Type B pancreatic cell (in vitro differentiated cells): ENCODE measurements at regions not wholly inside any gene's neighbourhood (a gene's known extent, or its start where the extent isn't known, plus 50 kb on each side); places are given as distances from the start of the nearest gene placed in this dataset.
"Not testable (repeated sequence)": the region's sequence is repeated elsewhere in the genome, so short reads cannot be mapped to it uniquely, and the experiment has no call there.

Experiments used
- DNase-seq: peaks from one replicate; pipeline ENCODE4 v3.0.0; 2021; ENCODE audit warnings: mixed read lengths; ENCODE audit not compliant: unreplicated experiment; ENCODE audit errors: extremely low spot score
- H3K27ac Mint-ChIP-seq: 2 replicates; pipeline ENCODE4 v1.8.0; 2021; ENCODE audit warnings: mild to moderate bottlenecking, mixed read lengths
- H3K27me3 Mint-ChIP-seq: 2 replicates; pipeline ENCODE4 v1.8.0; 2021; ENCODE audit warnings: mixed read lengths
- H3K36me3 Mint-ChIP-seq: 2 replicates; pipeline ENCODE4 v1.8.0; 2021; ENCODE audit warnings: mixed read lengths
- H3K4me1 Mint-ChIP-seq: one replicate; pipeline ENCODE4 v1.8.0; 2021; ENCODE audit warnings: mixed read lengths; ENCODE audit not compliant: unreplicated experiment
- H3K4me3 Mint-ChIP-seq: 2 replicates; pipeline ENCODE4 v1.8.0; 2021; ENCODE audit warnings: mild to moderate bottlenecking, mixed read lengths
- H3K9me3 Mint-ChIP-seq: 2 replicates; pipeline ENCODE4 v1.8.0; 2021; ENCODE audit warnings: mixed read lengths
- TF ChIP-seq, protein P1 (sequence below): fragments of 200-600 bp; sonication (generic); conservative IDR thresholded peaks from 2 replicates; pipeline ENCODE4 v1.5.0; 2021; ENCODE audit warnings: antibody characterized with exemption, mild to moderate bottlenecking

- H3K27ac Mint-ChIP-seq = no peak overlapping the region
- TF ChIP-seq, protein P1, sequence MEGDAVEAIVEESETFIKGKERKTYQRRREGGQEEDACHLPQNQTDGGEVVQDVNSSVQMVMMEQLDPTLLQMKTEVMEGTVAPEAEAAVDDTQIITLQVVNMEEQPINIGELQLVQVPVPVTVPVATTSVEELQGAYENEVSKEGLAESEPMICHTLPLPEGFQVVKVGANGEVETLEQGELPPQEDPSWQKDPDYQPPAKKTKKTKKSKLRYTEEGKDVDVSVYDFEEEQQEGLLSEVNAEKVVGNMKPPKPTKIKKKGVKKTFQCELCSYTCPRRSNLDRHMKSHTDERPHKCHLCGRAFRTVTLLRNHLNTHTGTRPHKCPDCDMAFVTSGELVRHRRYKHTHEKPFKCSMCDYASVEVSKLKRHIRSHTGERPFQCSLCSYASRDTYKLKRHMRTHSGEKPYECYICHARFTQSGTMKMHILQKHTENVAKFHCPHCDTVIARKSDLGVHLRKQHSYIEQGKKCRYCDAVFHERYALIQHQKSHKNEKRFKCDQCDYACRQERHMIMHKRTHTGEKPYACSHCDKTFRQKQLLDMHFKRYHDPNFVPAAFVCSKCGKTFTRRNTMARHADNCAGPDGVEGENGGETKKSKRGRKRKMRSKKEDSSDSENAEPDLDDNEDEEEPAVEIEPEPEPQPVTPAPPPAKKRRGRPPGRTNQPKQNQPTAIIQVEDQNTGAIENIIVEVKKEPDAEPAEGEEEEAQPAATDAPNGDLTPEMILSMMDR = no peak
- H3K27me3 Mint-ChIP-seq = peaks cover 2% of the 10 kb centered on the region
- no peak for DNase-seq
- no peak overlapping the region for H3K4me3 Mint-ChIP-seq
- no peaks in the 10 kb centered on the region for H3K4me1 Mint-ChIP-seq
- no peaks in the 10 kb centered on the region for H3K36me3 Mint-ChIP-seq
- H3K9me3 Mint-ChIP-seq = no peaks in the 10 kb centered on the region
These were observed 984.0 kb upstream of the SLC39A10 start for GRCh38 chr2:194672994-194673393.

GRCh38 chr2:194661431-194661830 lies 995.6 kb upstream of the SLC39A10 start:
- no peak overlapping the region for H3K4me3 Mint-ChIP-seq
- H3K9me3 Mint-ChIP-seq = no peaks in the 10 kb centered on the region
- no peaks in the 10 kb centered on the region for H3K36me3 Mint-ChIP-seq
- TF ChIP-seq, protein P1 = no peak
- DNase-seq = no peak
- H3K4me1 Mint-ChIP-seq = no peaks in the 10 kb centered on the region
- no peak overlapping the region for H3K27ac Mint-ChIP-seq
- no peaks in the 10 kb centered on the region for H3K27me3 Mint-ChIP-seq

- H3K4me1 Mint-ChIP-seq = not testable (repeated sequence)
These were observed 1018.0 kb upstream of the SLC39A10 start for GRCh38 chr2:194639057-194639456.

DNA sequence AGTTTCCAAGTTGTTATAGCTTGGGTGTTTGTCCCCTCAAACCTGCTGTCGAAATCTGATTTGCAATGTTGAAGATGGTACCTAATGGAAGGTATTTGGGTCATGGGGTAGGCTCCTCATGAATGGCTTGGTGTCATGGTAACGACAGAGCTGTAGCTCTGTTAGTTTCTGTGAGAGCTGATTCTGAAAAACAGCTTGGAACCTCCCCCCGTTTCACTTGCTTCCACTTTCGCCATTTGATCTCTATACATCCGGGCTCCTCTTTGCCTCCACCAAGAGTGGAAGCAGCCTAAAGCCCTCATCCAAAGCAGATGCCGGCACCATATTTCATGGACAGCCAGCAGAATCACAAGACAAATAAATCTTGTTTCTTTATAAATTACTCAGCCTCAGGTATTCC lies 1035.1 kb upstream of the SLC39A10 start:
- TF ChIP-seq, protein P1 = no peak
- Mint-ChIP-seq H3K9me3 (no peaks in the 10 kb centered on the region), H3K27ac (no peak overlapping the region), H3K4me1 (no peaks in the 10 kb centered on the region), H3K27me3 (no peaks in the 10 kb centered on the region), H3K36me3 (no peaks in the 10 kb centered on the region), H3K4me3 (no peak overlapping the region)
- DNase-seq = no peak

More at GRCh38 chr2:194639057-194639456, 1018.0 kb upstream of the SLC39A10 start:
- not testable (repeated sequence) for H3K27me3 Mint-ChIP-seq, H3K27ac Mint-ChIP-seq, H3K36me3 Mint-ChIP-seq, DNase-seq, H3K9me3 Mint-ChIP-seq, H3K4me3 Mint-ChIP-seq

- no peak overlapping the region for H3K4me3 Mint-ChIP-seq
- no peak for DNase-seq
- H3K4me1 Mint-ChIP-seq = no peaks in the 10 kb centered on the region
These were observed 1037.7 kb upstream of the SLC39A10 start for GRCh38 chr2:194619366-194619765.

GRCh38 chr2:194618432-194618831 lies 1038.6 kb upstream of the SLC39A10 start:
- Mint-ChIP-seq H3K27ac (no peak overlapping the region), H3K36me3 (no peaks in the 10 kb centered on the region), H3K9me3 (no peaks in the 10 kb centered on the region), H3K4me3 (no peak overlapping the region), H3K27me3 (no peaks in the 10 kb centered on the region), H3K4me1 (no peaks in the 10 kb centered on the region)
- TF ChIP-seq, protein P1 = no peak
- no peak for DNase-seq

More at GRCh38 chr2:194619366-194619765, 1037.7 kb upstream of the SLC39A10 start:
- Mint-ChIP-seq H3K9me3 (no peaks in the 10 kb centered on the region), H3K27me3 (no peaks in the 10 kb centered on the region), H3K27ac (no peak overlapping the region), H3K36me3 (no peaks in the 10 kb centered on the region)
- TF ChIP-seq, protein P1 = no peak
